HG03342 (cell line): ENCODE measurements at regions not wholly inside any gene's neighbourhood (a gene's known extent, or its start where the extent isn't known, plus 50 kb on each side); places are given as distances from the start of the nearest gene placed in this dataset.
A peak's percentile ranks its signal among the peaks of the same experiment; 100 is the strongest.
"Not testable (repeated sequence)": the region's sequence is repeated elsewhere in the genome, so short reads cannot be mapped to it uniquely, and the experiment has no call there.

Experiments used
- ATAC-seq: cut with Tn5 transposase; IDR thresholded peaks from one replicate; pipeline ENCODE4 v1.9.1; 2021; ENCODE audit warnings: mild to moderate bottlenecking, moderate library complexity; ENCODE audit not compliant: unreplicated experiment

DNA sequence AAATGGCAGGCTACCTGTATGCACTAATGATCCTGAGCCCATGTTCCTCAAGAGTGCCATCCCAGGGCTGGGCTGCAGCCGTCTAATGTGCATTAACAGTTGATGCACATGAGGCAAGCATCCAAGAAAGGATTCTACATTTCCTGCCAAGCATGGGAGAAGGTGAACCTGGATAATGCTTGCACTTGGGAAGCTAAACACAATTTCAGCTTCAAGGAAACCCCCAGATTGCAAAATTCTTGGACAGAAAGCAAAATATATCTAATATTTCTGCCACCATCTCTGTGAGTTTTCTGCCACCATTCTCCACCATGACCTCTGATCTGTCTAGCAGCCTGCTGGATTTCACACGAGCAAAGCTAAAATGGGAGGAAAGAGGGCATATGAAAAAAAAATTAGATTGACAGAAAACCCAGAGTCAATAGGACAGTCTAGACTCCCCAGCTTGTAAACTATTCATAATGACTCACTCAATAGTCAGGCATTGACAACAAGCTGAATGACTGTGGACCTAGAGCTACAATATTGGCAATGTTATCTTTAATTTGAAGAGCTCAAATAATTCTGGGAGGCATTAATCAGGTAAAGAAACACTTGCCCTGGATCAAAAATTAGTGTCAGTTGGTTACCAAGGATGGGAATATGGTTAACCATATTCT is 91.9 kb upstream of the BCL2L14 start:
- ATAC-seq, result no peak

DNA sequence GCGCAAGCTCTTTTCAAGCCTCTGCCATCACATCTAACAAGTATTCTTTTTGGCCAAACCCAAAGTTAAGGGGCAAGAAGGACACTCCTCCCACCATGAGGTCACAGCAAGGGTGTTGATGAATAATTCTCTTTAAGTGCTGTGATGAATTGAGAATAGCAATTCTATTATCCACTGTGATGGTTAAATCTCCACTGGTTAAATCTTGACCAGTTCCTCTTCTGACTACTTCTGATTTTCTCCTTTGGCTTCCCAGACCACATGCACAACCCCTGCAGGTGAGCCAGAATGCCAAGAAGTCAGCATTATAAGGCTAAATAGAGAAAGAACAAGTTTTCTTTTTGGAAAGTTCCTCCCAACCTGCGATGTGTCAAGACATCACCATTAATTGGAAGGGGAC is 90.6 kb upstream of the BCL2L14 start:
- no peak for ATAC-seq

DNA sequence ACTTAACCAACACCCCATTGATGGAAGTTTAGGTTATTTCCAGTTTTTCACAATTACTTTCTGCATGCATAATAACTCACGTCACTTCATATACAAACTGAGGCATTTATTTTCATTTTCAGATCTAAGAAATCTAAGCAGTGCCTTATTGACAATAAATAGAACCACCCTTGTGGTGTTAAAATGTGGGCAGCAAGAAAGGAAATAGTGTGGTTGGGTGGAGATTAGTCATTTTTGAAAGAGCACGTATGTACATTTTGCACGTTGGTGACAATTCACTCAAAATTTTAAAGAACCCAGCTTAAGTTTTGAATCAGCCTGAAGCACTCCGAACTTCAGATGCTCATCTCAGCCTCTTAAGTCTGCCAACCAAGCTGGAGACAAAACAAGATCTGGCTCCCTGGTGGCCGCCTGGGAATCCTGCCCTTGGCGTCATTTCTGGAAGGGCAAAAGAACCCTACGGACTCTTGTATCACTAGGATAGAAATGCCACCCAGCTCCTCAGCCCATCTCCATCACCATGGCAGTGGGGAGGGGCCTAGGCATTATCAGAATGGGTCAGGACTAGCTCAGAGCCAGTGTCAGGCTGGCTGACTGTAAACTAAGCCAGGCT is 89.5 kb upstream of the BCL2L14 start:
- ATAC-seq, result peak; percentile 83

DNA sequence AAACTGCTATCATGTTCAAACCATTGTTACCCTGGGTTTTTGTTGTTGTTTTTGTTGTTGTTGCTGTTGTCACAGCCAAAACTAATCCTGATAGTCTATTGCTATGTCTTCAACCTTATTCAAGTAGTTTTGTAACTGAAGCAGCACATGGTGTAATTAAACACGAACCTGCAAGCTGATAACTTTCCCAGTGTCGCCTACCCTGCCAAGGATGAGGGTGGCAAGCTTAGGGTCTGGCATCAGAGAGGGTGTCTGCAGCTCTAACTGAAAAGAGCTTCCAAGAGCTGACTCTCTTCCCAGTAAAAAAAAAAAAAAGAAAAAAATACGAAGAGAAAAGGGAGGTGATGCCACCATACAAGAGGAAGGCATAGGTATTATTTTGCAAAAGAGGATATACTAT is 86.3 kb upstream of the BCL2L14 start:
- ATAC-seq, result no peak

DNA sequence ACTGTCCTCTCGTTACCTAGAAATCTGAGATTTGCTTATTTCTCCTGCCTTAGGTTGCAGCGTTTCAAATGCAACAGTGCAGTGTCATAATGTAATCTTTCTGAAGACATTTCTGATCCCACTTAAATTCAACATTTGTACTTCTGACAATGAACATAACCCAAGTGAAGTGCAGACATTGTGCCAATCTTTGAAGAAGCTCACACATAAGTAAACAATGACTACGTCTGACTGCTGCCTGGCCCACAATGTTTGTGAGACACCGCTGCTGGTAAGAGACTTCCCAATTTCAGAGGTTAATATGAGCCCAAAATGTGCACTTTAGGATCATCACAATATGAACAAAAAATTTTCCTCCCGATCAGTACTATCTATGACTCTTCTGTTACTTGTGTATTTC is 84.6 kb upstream of the BCL2L14 start:
- no peak for ATAC-seq

DNA sequence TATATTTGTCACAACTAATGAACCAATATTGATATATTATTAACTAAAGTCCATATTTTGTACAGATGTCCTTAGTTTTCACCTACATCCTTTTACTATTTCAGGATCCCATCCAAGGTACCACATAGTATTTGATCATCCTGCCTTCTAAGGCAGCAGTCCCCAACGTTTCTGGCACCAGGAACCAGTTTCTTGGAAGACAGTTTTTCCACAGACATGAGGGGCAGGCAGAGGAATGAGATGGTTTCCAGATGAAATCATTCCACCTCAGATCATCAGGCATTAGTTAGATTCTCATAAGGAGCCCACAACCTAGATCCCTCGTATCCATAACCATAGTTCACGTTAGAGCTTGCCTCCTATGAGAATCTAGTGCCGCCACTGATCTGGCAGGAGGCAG is 82.8 kb upstream of the BCL2L14 start:
- ATAC-seq, result no peak

DNA sequence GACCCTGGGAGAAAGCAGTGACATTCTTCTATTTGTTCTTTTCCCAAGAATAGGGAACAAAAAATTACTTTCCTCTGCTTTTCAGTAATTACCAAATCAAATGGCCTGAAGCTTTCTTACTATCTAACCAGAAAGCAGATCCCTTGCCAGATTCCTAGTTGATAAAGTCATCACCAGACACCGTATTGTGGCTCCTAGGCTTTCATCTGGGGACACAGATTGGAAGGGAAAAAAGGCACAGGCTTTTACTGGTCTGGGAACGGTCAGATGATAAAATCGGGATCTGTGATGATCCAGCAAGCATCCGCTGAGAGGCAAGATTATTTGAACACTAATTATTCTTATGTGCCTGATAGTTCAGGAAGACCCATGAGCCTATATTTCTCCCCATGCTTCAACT is 79.1 kb upstream of the BCL2L14 start:
- ATAC-seq, result no peak

DNA sequence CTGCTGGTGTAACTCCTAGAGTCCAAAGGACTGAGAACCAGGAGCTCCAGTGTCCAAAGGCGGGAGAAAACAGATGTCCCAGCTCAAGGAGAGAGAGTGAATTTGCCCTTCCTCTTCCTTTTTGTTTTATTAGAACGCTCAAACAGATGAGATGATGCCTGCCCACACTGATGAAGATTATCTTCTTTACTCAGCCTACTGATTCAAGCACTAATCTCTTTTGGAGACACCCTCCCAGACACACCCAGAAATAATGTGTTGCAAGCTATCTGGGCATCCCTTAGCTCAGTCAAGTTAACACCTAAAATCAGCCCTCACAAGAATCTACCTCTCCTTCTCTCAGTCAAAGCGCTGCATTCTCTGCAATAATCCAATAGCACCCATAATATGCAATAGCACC is 78.2 kb upstream of the BCL2L14 start:
- ATAC-seq, result no peak

DNA sequence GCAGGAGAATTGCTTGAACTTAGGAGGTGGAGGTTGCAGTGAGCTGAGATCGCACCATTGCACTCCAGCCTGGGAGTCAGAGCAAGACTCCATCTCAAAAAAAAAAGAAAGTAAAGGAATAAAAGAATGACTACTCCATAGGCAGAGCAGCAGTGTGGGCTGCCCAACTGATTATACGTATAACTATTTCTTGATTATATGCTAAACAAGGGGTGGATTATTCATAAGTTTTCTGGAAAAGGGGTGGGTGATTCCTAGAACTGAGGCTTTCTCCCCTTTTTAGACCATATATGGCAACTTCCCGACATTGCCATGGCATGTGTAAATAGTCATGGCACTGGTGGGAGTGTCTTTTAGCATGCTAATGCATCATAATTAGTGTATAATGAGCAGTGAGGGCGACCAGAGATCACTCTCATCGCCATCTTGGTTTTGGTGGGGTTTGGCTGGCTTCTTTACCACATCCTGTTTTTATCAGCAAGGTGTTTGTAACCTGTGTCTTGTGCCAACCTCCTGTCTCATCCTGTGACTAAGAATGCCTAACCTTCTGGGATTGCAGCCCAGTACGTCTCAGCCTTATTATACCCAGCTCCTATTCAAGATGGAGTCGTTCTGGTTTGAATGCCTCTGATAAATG is 72.3 kb upstream of the BCL2L14 start:
- ATAC-seq, result not testable (repeated sequence)

DNA sequence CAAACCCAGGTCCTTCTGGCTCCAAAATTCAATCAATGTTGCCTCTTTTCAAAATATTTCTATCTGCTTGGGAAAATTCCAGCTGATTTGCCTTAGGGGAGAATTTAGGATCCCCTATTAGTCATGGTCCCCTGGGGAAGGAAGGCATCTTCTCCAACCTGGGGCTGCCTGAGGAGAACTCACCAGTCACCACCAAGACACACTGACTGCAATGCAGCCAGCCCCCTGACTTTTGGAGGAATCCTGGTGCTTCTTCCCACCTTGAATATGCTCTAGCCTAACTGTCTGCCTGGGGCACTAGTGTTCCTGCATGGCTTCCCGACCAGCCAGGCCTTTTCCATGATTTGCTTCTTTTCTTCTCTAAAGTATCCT is 71.8 kb upstream of the BCL2L14 start:
- no peak for ATAC-seq

DNA sequence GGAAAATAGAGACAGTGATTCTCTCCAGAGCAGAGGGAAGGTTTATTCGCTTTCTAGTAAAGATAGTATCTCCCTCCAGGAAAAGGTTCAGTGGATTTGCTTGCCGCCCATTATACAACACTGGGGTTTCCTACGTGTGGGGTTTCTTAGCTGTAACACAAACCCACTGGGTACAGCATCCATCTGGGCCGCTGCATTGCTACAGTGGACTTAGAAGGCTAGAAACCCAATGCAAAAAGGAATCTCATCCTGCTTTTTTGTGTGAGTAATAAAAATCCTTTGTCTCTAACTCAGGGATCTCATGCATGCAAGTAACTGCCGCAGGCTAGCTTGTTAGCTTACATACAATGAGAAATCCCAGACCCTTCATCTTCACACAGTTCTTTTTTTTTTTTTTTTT is 67.1 kb upstream of the BCL2L14 start:
- ATAC-seq, result no peak

DNA sequence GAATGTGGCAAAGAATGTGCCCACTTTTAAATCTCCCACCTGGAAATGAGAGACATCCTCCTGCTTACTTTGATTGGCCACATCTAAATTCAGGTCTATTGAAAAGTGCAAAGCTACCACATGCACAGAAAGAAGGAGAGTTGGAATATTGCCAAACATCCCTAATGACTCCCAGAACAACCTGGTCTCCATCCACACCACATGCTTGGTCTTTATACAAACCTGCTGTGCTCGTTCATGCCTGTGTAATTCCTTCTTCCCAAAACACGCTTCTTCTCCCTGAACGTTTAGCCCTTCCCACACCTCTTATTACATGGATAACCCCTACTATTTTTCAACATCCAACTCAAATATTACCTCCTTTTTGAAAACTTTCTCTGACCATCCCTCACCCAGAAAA is 66.2 kb upstream of the BCL2L14 start:
- ATAC-seq, result no peak

DNA sequence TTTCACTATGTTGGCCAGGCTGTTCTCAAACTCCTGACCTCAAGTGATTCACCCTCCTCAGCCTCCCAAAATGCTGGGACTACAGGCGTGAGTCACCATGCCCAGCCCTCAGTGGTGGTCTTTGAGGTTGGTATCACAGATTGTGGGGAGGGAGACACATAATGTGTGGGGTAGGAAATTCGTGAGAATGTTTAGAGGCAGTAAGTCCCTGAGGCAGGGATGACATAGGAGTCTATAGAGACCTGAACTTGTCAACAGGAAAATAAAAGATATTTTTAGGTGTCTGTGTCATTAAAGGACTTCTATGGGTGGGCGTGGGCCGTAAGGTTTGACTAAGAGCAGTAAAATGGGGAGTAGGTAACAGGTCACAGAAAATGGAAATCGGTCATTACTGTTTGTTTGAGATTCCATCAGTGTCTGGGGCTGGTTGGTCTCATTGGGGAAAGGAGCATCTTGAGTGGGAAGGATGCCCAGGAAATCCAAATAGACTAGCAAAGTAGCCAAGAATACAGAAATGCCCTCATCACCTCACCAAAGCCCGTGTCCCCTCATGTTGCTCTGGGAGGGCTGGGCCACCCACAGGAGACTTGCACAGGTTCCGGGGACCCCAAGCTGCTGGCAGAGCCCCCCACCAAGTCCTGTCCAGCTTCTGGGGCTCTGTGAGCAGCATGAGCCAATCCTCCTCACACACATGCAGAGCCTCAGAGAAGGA is 63.6 kb upstream of the BCL2L14 start:
- ATAC-seq, result no peak

DNA sequence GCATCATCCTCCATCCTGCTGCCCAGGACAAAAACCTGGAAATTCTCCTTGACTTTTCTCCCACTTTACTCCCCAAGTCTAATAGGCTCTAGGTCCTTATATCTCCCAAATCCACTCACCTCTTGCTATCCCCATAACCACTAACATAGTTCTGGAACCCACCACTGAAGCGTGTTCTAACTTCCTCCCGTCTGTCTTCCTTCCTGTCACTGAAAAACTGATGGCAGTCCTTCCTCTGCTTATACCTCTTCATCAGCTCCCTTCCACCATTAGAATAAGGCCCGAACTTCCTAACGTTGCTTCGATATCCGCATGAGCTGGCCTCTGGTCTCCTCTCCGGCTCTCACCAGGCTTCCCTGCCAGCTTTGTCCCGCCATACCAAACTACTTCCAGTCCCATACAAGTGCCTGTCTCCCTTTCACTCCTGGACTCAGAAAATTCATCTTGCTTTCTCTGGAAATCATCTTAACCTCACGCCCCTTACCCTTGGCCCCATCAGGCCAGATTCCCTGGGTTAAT is 63.0 kb upstream of the BCL2L14 start:
- ATAC-seq, result no peak

DNA sequence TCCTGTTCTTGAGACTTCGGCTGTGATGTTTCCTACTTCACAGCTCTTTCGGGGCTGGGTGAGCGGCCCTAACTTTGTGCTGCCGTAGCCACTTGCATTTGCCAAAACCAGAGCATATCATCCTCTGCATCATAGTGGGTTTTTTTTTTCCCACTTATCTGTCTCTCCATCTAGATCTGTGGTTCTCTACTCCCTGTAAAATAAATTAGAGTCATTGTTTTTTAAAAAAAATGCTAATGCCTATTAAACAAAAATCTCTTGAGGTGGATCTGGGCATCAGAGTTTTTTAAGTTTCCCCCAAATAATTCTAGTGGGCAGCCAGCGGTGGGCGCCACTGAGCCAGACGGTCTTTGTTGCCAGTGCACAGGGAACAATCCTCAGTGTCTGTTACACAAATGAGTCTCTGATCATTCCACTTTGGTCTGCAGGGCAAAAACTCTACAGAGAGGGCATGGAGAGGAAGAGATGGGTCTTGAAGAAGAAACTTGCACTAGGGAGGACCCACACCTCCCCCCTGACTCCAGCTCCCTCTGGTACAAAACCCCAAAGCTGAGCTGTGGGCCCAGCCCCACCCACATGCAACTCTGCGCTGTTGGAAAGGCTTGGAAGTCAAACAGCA is 62.4 kb upstream of the BCL2L14 start:
- ATAC-seq, result no peak

DNA sequence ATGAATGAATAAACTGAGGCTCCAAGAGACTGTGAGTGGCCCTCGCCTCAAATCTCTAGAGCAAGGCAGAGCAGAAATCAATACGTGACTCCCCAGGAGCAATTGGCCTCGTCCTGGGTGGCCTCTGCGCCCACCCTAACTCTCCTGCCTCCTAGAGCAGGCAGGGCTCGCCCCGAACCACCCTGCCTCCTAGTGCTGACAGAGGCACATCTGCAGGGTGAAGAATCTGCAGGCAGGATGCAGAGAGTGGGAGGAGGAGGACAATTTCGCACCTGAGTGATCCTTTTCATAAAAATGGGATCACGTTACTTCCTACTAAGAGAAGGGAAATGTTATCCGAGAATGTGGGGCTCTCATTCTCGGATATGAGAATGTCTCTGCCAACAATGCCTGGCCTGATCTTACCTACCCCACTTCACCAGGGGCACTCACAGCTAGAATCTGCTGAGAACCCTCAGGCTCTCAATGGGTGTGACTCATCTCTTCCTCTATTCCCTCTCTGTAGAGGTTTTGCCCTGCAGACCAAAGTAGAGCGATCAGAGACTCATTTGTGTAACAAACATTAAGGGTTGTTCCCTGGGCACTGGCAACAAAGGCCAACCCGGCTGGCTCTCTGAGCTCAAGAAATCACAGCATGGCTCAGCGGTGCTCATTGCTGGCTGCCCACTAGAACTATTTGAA is 61.7 kb upstream of the BCL2L14 start:
- peak; percentile 43 for ATAC-seq

DNA sequence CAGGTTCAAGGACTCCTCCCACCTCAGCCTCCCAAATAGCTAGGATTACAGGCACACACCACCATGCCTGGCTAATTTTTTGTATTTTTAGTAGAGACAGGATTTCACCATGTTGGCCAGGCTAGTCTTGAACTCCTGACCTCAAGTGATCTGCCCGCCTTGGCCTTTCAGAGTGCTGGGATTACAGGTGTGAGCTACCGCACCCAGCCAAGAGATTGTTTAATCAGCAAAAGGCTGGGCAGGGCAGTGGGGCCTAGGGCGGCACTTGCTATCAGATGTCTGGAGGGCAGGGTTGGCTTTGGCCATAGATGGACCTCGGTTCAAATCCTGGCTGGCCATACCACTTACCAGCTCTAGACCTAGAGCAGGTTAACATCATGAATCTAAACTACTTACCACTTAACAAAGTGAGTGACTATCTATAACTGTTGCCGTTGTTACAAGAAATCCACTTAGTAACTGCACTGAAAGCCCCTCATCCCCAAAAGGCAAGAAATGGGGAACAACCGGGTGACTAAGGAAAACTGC is 60.9 kb upstream of the BCL2L14 start:
- ATAC-seq, result not testable (repeated sequence)

DNA sequence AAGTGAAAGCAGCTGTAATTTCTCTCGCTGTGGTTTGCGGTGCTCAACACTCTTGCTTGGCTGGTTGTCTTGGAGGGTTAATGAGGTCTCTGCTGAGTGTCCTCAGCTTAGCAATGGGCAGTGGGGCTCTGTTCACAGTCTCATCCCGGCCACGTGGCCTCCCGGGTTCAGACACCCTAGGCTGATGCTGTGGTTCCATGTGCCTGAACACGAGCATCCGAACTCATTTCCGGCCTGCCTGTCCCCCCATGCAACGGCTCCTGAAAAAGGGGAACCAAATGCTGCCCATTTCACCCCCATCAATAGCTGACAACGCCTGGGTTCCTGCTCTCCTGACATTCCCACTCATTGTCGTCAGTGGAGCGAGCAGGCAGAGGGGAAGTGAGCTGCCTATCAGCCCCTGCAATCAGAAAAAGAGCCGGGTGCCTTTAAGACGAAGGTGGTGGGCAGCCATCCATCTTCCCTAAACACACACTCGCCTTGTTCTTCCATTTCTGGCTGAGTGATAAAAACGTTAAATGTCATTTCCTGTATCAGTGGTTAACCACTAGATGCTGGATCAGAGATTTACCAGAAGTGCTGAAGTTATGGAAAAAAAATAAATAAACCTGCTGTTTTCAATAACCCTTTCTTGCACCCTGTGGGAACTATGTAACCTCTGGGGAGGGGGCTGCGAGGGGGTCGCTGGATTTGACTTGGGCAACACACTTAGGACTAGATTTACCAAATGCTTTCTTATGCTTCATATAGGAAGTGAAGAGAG is 60.3 kb upstream of the BCL2L14 start:
- ATAC-seq, result peak; percentile 47

DNA sequence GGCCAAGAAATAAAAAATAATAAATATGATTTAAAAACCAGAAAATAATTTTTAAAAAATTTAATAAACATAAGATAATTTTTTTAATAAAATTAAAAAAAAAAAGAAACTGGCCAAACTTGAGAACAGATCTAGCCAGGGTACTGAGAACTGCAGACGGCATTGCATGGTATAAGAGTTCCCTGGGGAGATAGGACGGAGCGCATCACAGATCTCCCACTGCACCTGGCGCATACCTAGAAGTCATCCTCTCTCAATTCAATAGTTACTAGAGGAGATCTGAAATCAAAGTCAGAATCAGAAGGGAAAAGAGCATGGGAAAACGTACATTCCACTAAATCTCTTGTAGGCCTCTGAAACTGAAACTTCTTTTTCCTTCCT is 58.9 kb upstream of the BCL2L14 start:
- no peak for ATAC-seq
